ENCODE measurements at regions not wholly inside any gene's neighbourhood (a gene's known extent, or its start where the extent isn't known, plus 50 kb on each side); places are given as distances from the start of the nearest gene placed in this dataset.

DNA sequence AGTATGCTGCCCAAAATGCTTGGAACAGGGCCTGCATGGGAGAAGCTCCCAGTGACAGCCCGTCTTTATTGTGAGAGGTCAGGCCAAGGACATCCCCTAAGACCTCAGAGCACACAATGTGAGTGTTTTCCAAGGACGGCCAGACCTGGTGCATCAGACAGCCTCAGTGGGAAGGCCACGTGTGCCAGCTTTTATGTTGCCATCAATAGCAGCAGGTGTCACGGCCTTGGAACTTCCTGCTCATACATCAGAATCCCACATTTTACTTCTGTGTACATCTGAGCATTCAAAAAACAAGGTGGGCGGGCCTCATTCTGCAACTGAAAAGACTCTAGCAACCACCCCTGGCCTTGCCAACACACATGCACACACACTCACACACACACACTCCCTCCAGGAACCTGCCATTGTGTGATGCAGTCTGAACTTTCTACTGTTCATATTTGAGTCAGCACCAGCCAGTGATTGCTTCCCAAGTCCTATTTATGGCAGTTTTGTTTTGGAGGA, 753.1 kb upstream of the TBX3 start:
- TF ChIP-seq FOXJ3 (CRISPR knock-in tag; IDR thresholded peaks at IDR 0.05): no peak
- no peak for TF ChIP-seq EZH2phosphoT487 (IDR thresholded peaks at IDR 0.05; ENCODE audit: borderline replicate concordance, low read depth)
- no peak for TF ChIP-seq CHD2 (IDR thresholded peaks at IDR 0.05; ENCODE audit: low read length, partially characterized antibody)

Measured in SK-N-SH (cell line).